ENCODE measurements at regions not wholly inside any gene's neighbourhood (a gene's known extent, or its start where the extent isn't known, plus 50 kb on each side); places are given as distances from the start of the nearest gene placed in this dataset.

DNA sequence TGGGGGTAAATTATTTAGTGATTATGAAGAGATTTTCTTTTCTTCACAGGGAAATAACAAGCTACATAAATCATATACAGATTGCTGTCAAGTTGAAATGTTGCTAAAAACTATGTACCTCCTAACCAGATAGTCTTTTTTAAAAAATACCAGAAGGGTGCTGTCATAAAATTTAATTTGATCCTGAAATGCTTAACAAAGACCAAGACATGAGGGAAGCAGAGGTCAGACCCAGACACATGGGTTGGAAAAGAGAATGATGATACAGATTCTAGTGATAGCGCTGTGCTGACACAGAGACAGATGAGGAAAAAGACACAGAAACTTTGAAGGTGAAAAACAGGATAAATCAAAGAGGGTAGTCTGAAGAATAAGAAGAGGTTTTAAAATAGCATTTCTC is 573.1 kb downstream of the HACE1 start:
- DNase-seq = no peak

DNA sequence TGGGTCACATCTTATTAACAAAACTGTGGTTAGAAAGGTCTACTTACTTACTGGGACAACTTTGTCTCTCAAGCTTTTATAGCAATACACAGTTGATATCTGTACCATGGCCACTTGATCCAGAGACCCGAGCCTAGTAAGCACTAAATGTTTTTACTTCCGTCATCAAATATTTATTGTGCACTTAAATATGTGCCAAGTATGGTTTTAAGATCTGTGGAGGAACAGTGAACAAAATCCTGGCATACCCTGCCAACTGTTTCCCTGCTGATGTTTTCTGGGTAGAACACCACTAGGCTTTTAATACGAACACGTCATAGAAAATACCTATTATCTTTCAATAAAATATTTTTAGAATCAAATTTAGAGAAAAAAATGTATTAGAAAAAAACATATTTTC is 574.8 kb downstream of the HACE1 start:
- no peak for DNase-seq

DNA sequence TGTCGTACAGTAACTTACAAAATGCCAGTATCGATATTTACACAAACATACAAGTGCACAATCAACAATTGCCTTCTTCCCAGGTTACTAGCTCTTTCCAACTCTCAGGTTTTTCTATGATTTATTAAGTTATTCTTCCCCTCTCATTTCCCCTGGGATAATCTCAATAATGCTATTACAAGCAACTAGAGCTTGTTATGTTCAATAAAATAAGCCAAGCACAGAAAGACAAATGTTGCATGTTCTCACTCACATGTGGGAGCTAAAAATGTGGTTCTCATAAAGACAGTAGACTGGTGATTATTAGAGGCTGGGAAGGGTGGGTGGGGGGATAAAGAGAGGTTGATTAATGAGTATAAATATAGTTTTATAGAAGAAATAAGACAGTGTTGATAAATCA is 577.1 kb downstream of the HACE1 start:
- no peak for DNase-seq

DNA sequence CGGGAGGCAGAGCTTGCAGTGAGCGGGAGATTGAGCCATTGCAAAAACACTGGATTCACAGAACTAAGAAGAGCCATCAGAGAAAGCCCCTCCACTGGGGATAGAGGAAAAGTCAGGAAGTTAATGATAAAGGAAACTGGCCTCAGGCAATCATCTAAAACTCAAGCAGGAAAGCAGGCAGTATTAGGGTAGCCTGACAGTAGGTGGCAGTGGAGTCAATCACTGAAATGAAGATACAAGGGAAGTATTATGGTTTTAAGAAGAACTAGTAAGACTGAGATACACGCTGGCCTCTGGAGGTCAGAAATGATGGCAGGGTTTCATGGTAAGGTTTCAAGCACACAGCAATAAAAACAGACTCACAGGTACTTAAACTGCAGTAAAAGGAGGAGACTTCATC is 578.3 kb downstream of the HACE1 start:
- no peak for DNase-seq

DNA sequence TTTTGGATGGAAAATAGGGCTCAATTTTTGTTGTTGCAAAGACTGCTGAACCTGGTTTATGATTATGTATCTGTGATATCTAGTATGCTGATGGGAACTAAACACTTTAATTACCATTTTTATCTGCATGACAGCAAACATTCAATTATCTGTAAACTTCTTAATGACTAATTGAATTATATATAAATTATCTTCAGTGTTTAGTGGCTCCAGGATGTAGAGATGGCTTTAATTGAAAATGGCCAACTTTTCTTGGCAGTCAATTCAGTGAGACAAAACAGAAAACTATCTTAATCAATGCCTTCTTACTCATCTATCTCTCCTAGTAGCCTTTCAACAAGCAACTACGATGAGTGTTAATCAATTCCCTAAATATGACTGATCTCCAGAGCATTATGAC is 591.3 kb downstream of the HACE1 start:
- no peak for DNase-seq

DNA sequence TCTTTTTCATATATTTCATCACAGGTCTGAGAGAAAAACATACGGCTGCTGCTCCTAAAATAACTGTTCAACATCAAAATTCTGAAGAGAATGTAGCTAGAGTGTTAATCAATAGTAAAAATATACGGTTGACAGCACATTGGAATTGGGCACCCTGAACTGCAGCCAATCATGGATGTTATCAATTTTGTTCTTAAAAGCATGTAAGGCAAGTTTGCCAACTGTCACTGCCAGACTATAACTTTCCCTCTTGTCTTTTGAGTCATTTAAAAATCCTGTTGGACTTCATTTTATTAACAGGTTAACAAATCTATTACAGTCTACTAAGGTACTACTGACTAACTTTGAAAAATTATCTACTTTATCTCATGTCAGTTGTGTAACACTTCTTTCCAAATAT is 592.8 kb downstream of the HACE1 start:
- DNase-seq = no peak

DNA sequence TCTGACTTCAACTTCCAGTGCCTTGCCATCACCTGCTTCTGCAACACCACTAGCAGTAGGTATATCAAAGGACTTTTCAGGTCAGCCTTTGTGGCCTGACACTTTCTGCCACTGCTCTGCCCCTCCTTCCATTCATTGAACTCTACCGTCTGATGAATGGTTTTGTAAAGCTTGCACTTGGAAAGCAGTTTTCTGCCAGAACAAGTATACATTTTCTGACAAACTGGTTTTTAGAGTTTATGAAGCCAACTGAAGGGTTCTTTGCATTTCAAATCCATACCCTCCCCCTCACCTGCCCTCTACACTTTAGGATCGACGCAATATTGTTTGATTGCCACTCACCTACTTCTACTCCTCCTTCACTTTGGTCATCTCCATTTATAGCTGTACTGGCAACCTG is 603.1 kb downstream of the HACE1 start:
- no peak for DNase-seq

DNA sequence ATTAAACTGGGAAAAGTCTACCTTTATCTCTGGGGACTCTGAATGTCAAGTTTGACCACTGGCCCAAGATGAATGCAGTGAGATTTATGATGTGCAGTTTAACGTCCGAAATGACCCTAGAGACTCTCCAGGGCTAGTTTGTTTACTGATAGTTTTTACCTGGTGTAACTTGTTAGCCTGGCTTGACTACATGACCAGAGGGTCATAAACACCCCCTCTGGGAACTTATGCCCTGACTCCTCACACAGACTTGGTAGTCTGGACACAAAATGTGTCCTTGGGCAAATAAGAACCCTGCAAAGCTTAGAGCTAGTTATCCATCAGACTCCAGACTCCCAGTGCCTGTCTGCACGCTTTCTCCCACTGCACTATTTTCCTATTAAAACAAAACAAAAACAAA is 606.5 kb downstream of the HACE1 start:
- no peak for DNase-seq

DNA sequence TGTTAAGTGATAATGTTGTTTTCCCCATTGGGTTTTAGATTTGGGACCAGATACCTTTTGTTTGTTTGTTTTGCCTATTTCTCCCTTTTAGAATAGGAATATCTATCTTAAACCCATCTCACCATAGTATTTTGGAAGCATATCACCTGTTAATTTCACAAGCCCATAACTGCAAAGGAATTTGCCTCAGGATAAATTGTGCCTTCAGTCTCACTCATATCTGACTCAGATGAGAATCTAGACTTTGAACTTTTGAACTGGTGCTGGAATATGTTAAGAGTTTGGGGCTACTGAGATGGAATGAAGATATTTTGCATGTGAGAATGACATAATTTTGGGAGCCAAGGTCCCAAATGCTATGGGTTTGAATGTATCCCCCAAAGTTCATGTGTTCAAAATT is 607.4 kb downstream of the HACE1 start:
- no peak for DNase-seq

DNA sequence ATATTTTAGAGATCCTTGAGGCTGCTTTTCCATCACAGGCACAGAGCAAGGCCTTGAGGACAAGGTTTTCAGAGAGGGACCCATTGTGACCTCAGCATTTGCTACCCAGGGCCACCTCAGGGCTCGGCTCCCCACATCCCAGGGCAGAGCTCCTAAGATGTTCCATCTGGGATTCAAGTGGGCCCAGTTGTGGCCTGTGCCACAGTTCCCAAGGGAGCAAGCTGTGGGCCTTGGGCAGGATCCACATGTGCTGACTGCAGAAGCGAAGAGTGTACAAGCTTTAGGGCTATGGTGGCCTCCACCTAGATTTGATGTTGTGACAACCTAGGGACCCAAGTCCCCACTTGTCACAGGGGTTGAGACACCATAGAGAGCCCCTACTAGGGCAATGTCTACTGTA is 608.1 kb downstream of the HACE1 start:
- DNase-seq = no peak

DNA sequence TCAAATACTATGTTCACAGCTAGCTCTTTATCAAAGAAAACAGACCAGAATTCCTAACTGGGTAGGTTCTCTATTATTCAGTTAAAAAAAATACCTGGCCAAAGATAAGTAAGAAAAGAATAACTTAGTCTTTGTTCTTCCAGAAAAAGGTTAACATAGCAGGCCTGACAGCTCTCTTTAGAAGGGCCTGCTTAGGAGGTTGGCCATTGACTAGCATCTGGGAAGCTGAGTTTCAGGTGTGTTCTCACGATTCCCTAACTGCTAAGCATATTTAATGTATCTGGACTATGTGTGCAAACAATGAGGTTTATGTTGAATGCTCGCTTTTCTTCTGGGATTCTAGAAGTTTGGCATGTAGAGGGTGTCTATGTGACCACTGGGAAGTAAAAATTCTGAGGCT is 618.9 kb downstream of the HACE1 start:
- no peak for DNase-seq

DNA sequence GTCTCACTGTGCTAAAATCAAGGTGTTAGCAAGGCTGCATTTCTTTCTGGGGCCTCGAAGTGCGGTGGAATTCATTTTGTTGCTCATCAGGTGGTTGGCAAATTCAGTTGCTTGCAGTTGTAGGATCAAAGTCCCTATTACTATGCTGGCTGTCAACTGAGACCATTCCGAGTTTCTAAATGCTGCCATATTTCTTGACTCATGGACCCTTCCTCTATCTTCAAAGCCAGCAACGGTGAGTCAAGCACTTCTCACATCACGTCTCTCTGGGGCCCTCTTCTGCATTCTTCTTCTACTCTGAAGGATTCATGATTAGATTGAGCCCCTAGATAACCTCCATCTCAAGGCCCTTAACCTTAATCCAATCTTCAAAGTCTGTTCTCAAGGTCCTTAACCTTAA is 619.7 kb downstream of the HACE1 start:
- DNase-seq = no peak

DNA sequence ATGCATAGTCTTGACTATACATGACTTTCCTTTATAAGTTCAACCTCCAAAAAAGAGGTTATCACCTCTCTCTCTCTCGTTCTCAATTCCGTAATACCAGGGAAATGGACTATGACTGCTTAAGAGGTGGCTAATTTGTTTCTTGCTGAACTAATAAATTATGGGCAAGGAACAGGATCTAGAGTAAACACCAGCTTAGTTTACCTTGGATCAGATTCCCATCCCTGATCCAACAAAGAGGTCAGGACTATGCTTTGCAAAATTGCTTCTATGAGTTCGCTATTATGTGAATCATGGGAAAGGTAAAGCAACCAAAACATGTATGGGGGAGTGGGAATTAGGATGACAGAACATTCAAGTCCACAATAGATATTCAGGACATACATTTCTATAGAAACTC is 630.7 kb downstream of the HACE1 start:
- DNase-seq = no peak

DNA sequence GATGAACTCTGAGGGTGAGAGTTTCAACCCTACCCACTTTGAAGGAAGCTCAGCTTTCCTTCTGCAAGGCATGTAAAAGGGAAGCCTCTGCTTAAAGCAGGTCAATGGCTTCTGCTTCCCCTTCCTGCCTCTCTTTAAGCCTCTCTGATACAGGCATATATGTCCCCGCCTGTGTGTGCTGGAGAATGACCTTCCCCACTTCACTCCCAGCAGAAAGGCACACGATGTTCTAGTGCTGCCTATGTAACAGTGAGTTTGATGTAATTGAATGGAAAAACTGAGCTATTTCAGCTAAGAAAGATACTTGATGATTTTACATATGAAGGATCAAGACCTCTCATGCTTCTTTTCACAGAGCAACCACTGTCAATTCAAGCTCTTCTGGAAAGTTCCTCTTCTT is 632.2 kb downstream of the HACE1 start:
- DNase-seq = no peak

DNA sequence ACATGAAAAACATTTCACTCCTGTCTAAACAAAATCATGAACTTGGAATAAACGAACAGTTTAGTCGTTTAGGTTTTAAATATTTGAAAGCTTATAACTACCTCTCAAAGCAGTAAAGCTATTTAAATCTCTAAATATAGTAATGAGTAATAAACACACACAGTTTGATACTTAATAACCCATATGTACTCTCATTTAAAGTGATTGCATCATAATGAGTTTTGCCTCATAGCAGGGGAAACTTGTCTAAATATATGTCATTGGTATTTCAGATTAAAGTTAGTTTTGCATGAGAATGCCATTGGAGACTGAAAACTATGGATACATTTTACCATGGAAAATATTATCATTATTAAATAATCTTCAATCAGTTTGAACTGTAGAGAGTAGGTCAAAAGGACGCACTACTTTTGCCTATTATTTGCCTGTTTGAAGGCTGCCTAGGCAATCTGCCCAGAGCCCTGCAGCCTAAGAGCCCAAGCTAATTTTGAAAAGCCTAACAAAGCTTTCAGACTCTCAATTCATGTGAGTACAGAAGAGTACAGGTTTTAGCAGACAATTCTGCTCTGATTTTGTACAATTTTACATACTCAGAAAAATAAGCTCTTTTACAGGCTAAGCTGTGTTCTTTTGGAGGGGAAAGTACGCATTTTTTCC is 632.8 kb downstream of the HACE1 start:
- no peak for DNase-seq

DNA sequence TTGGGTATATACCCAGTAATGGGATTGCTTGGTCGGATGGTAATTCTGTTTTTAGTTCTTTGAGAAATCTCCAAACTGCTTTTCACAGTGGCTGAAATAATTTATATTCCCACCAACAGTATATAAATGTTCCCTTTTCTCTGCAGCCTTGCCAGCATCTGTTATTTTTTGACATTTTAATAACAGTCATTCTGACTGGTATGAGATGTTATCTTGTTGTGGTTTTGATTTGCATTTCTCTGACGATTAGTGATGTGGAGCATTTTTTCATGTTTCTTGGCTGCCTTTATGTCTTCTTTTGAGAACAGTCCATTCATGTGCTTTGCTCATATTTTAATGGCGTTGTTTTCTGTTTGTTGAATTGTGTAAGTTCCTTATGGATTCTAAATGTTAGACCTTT is 641.6 kb downstream of the HACE1 start:
- DNase-seq = no peak

DNA sequence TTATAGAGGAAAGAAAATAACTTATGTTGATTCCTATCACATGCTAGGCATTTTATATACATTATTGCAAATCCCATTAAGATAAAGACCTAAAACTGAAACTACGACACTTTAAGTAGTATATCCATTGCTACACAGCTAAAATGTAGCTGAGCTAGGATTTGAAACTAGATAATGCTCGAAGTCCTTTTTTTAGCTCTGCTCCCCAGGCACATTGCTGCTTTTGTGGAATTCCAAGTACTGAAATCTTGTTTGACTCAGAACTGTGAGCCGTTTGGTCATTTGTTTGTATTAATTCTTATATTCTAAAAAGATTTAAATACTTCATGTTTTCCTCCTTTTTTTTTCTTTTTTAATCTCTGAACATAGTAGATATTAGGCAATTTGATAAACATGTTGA is 644.8 kb downstream of the HACE1 start:
- DNase-seq = no peak

DNA sequence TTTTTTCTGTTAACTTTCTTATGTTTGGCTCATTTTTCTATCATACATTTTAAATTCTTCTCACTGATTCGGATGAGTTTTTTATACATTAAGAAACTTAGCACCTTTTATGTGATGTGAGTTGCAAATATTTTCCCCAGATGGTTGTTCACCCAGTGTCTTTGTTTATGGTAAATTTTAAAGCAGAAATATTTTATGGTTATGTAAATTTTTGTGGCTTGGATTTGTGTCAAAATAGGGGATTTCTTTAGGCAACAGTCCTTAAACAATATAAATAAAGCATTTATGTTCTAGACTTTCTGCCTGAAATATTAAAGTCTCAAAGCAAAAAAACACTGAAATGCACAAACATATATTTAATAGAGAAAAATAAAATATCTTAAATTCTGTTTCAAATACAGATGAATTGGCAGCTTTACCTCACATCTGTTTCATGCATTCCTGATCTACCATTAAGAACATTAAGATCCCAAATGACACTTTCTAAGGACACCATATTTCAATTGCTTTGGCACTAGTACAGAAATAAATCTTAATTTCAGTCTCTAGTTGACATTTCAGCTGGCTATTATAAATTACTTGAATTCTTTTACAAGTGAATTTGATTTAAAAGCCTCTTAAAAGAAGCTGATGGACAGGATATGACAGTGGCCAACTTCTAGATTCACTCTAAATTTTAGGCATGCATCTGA is 646.6 kb downstream of the HACE1 start:
- no peak for DNase-seq

DNA sequence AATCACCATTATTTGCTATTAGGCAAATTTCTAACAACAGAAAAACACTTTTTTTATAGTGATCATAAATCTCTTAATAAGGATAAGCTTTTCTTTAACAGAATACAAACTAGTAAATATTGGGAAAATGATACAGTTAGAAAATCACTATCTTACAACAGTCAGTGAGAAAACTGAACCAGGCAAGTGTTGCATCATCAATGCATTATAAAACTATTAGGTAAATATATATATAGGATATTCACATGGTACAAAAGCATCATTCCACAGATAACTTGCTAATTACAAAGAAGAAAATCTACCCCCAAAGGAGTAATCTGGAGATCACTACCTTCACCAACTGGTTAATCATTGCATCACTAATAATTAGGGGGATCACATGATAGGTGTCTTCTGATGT is 652.1 kb downstream of the HACE1 start:
- no peak for DNase-seq

DNA sequence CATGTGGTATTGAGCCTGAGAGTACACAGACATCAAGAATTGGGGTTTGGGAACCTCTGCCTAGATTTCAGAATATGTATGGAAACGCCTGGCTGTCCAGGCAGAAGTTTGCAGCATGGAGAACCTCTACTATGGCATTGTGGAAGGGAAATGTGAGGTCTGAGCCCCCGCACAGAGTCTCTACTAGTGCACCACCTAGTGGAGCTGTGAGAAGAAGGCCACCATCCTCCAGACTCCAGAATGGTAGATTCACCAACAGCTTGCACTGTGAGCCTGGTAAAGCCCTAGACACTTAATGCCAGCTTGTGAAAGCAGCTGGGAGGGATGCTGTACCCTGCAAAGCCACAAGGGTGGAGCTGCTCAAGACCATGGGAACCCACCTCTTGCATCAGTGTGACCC is 658.2 kb downstream of the HACE1 start:
- DNase-seq = no peak

DNA sequence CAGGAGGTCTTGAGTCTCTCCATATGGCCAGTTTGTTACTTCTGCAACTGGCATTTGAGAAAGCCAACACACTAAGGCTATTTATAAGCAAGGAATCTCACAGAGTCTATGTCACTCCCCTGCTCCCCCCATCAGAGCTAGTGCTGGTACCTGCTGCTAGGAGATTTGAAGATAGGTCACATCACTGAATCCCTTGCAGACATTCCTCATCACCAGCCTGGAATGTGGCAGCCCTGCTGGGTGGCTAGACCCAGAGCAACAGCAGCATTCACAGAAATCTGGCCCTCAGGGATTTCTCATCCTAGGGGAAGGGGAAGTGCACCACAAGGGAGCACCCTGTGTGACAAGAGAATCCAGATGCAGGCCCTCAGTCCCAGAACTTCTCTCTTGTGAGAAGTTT is 672.1 kb downstream of the HACE1 start:
- no peak for DNase-seq

DNA sequence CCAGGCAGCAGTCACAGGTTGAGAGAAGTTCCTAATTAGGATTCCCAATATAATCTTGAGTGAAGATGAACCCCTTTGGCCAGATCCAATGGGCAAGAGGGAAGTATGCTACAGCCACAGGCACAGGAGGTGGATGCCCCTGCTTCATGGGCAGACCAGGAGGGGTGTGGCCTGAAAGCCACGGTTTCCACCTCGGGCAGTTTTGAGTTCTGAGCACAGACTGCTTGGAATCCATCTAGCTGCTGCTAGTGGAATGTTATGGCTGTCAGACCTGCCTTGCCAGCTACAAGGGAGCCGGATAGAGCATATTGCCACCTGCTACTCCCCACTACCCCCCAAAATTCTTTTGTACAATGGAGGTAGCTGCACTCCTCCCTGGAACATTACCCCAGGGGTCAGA is 672.9 kb downstream of the HACE1 start:
- no peak for DNase-seq

DNA sequence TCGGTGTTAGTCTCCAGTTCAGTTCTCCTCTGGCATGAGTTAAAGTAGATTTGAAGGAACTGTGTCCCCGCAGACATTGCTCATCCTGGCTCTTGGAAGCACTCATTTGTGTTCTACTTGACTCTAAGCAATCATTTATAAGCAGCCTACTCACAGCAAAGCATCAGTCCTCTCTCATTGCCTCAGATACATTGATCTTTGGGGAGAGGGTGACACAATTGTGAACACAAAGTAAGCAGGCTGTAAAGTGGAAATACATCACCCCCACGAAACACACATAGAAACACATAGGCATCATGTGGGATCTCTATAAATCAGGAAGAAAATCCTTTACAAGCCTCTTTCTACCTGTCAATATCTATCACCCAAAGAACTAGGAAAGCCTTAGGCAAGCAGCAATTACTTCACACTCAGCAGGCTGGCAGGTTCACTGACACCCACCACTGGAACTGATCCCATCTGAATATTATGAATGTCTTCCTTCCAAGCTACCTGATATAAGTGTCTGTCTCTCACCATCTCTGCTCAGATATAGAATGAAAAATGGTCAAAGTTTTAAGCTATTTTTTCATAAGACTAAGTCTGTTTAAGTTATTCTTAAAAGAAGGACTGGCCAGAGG is 675.8 kb downstream of the HACE1 start:
- DNase-seq = no peak

DNA sequence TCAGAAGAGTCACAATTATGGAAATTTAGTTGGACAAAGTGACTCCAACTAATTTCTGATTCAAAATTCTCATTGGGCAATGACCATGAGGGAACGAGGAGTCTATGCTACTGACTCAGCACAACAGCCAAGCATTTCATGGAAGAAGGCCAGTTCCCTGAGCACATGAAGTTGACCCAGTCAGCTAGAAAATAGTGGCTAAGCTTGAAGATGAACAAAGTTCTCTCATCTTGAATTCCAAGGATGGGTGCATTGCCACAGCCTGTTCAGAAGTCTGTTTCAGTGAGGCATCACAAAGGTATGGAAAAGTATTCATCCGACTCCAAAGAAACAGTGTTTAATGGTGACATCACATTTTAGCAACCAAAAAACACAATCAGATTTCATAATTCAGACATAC is 676.9 kb downstream of the HACE1 start:
- no peak for DNase-seq

DNA sequence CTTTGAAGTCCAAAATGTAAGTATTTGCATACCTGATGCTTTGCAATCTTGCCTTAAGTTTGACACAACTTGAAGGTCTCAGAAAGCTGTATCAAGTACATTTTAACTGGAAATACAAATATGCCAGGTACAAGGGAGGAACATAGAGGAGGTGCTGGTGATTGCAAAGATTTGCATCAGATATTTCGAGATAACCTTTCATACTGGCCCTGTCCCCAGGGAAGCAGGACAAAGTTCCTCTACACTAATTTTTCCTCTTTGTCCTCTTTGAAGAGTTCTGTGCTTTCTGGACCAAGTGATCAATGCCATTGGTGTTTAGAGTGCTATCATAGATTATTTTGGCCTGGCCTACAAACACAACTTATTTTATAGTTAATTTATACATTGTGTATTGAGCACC is 686.1 kb downstream of the HACE1 start:
- no peak for DNase-seq

Measured in activated naive CD4-positive, alpha-beta T cell (primary cell).